ENCODE measurements at regions not wholly inside any gene's neighbourhood (a gene's known extent, or its start where the extent isn't known, plus 50 kb on each side); places are given as distances from the start of the nearest gene placed in this dataset.

DNA sequence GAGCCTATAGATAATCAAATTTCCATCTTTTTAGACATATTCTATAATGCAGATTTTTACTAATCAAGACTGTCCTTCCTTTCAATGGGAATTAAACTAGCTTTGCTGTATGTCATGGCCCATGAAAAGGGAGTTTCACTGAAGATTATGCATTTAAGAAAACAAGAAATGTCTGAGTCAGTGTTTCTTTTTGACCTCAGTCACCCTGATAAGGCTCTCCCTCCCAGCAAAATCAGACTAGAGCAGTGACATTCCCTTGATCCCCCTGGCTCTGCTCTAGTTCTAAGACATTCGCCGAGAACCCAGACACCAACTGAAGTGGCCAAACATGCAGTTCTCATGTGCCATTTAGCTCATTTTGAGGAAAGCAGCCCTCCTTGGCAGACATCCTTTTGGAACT is 442.0 kb downstream of the ACTL7B start:
- TF ChIP-seq, protein P1, sequence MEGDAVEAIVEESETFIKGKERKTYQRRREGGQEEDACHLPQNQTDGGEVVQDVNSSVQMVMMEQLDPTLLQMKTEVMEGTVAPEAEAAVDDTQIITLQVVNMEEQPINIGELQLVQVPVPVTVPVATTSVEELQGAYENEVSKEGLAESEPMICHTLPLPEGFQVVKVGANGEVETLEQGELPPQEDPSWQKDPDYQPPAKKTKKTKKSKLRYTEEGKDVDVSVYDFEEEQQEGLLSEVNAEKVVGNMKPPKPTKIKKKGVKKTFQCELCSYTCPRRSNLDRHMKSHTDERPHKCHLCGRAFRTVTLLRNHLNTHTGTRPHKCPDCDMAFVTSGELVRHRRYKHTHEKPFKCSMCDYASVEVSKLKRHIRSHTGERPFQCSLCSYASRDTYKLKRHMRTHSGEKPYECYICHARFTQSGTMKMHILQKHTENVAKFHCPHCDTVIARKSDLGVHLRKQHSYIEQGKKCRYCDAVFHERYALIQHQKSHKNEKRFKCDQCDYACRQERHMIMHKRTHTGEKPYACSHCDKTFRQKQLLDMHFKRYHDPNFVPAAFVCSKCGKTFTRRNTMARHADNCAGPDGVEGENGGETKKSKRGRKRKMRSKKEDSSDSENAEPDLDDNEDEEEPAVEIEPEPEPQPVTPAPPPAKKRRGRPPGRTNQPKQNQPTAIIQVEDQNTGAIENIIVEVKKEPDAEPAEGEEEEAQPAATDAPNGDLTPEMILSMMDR (IDR thresholded peaks at IDR 0.05; ENCODE audit: low read depth, low read length) = no peak
- TF ChIP-seq, protein P2, sequence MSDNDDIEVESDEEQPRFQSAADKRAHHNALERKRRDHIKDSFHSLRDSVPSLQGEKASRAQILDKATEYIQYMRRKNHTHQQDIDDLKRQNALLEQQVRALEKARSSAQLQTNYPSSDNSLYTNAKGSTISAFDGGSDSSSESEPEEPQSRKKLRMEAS (IDR thresholded peaks at IDR 0.05; ENCODE audit: low read depth, low read length) = no peak
- no peak for TF ChIP-seq MYC (IDR thresholded peaks at IDR 0.05; ENCODE audit: low read depth, low read length)
- no peak for TF ChIP-seq POLR2A (IDR thresholded peaks at IDR 0.05; ENCODE audit: extremely low read depth, insufficient read length)
